Body of pancreas (tissue), 4 donors: ENCODE measurements at regions not wholly inside any gene's neighbourhood (a gene's known extent, or its start where the extent isn't known, plus 50 kb on each side); places are given as distances from the start of the nearest gene placed in this dataset.

Experiments
- POLR2A ChIP-seq, 3 donors: fragments of 450-650 bp; IDR thresholded peaks; one replicate each; pipeline ENCODE4 v1.6.1; 2016; ENCODE audit warnings: antibody characterized with exemption in 3 of 3, mild to moderate bottlenecking in 2 of 3
- TF ChIP-seq, protein P1 (sequence below), 7 experiments: fragments of 450-650 bp in 4 of 7; fragments of 200-600 bp in 3 of 7; sonication (generic) in 3 of 7; IDR thresholded peaks; one replicate each; pipeline ENCODE4 v1.5.1; 2016 to 2019; ENCODE audit warnings: antibody characterized with exemption in 7 of 7

- peak in 1 of 3 donors; percentile 18 for TF ChIP-seq POLR2A (IDR thresholded peaks at IDR 0.05)
- TF ChIP-seq, protein P1, sequence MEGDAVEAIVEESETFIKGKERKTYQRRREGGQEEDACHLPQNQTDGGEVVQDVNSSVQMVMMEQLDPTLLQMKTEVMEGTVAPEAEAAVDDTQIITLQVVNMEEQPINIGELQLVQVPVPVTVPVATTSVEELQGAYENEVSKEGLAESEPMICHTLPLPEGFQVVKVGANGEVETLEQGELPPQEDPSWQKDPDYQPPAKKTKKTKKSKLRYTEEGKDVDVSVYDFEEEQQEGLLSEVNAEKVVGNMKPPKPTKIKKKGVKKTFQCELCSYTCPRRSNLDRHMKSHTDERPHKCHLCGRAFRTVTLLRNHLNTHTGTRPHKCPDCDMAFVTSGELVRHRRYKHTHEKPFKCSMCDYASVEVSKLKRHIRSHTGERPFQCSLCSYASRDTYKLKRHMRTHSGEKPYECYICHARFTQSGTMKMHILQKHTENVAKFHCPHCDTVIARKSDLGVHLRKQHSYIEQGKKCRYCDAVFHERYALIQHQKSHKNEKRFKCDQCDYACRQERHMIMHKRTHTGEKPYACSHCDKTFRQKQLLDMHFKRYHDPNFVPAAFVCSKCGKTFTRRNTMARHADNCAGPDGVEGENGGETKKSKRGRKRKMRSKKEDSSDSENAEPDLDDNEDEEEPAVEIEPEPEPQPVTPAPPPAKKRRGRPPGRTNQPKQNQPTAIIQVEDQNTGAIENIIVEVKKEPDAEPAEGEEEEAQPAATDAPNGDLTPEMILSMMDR (IDR thresholded peaks at IDR 0.05), result no peak
Observed at GRCh38 chr5:16378762-16379161, 86.8 kb downstream of the ZNF622 start.
